ENCODE measurements at regions not wholly inside any gene's neighbourhood (a gene's known extent, or its start where the extent isn't known, plus 50 kb on each side); places are given as distances from the start of the nearest gene placed in this dataset.

DNA sequence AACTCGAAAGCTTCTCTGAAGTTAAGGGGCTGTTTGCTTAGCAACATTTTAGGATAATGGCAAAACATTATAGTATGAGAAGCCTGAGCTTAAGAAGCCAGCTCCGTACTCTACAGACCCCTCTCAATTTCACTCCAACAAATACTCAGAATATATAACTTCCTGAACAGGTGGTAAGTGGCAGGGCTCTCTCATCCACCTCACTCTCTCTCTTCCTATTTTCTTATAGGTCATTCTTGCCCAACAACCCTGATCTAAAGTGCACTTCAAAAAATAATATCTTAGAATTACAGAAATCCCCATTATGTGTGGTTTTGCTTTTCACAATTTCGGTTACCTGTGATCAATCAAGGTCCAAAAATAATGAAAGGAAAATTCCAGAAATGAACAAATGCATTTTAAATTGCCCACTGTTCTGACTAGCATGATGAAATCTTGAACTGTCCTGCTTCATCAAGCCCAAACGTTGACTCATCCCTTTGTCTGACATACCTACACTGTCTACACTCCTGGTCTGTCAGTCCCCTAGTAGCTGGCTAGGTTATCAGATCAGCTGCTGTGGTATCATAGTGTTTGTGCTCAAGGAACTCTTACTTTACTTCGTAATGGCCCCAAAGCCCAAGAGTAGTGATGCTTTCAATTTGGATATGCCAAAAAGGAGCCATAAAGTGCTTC is 122.8 kb upstream of the COL5A2 start:
- intact Hi-C loops (cut with DNase I; ENCODE audit: low total_unique reads) (no loop called here), in situ Hi-C loops (cut with MboI; ENCODE audit: low sequenced_read_pairs in 4 of 4) (no loop called here)
- no peak for TF ChIP-seq POLR2A (IDR thresholded peaks at IDR 0.05)
- TF ChIP-seq, protein P1, sequence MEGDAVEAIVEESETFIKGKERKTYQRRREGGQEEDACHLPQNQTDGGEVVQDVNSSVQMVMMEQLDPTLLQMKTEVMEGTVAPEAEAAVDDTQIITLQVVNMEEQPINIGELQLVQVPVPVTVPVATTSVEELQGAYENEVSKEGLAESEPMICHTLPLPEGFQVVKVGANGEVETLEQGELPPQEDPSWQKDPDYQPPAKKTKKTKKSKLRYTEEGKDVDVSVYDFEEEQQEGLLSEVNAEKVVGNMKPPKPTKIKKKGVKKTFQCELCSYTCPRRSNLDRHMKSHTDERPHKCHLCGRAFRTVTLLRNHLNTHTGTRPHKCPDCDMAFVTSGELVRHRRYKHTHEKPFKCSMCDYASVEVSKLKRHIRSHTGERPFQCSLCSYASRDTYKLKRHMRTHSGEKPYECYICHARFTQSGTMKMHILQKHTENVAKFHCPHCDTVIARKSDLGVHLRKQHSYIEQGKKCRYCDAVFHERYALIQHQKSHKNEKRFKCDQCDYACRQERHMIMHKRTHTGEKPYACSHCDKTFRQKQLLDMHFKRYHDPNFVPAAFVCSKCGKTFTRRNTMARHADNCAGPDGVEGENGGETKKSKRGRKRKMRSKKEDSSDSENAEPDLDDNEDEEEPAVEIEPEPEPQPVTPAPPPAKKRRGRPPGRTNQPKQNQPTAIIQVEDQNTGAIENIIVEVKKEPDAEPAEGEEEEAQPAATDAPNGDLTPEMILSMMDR (IDR thresholded peaks at IDR 0.05 in 4 of 5, conservative IDR thresholded peaks at IDR 0.05 in 1 of 5): no peak
- Histone ChIP-seq H3K4me3 (no peak overlapping the region), H3K4me1 (no peaks in the 10 kb centered on the region), H3K36me3 (no peaks in the 10 kb centered on the region), H3K9me3 (no peaks in the 10 kb centered on the region), H3K27ac (no peak overlapping the region), H3K27me3 (no peaks in the 10 kb centered on the region)
- DNase-seq (no peak), ATAC-seq (no peak)

DNA sequence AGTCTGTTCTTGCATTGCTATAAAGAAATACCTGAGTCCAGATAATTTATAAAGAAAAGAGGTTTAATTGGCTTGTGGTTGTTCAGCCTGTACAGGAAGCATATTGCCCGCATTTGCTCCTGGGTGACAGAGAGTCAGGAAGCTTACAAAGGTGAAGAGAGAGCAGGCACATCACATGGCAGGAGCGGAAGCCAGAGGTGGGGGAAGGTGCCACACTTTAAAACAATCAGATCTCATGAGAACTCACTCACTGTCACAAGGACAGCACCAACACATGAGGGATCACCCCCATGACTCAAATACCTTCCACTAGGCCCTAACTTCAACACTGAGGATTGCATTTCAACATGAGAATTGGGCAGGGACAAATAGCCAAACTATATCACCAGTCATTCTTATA is 124.8 kb upstream of the COL5A2 start:
- intact Hi-C loops (cut with DNase I; ENCODE audit: low total_unique reads) (no loop called here), in situ Hi-C loops (cut with MboI; ENCODE audit: low sequenced_read_pairs in 4 of 4) (no loop called here)
- Histone ChIP-seq H3K27me3 (no peaks in the 10 kb centered on the region), H3K9me3 (no peaks in the 10 kb centered on the region), H3K36me3 (no peaks in the 10 kb centered on the region), H3K4me3 (no peak overlapping the region), H3K4me1 (no peaks in the 10 kb centered on the region), H3K27ac (no peak overlapping the region)
- no peak for ATAC-seq
- DNase-seq: no peak
- TF ChIP-seq, protein P1 (IDR thresholded peaks at IDR 0.05 in 4 of 5, conservative IDR thresholded peaks at IDR 0.05 in 1 of 5): no peak
- TF ChIP-seq POLR2A (IDR thresholded peaks at IDR 0.05): no peak

DNA sequence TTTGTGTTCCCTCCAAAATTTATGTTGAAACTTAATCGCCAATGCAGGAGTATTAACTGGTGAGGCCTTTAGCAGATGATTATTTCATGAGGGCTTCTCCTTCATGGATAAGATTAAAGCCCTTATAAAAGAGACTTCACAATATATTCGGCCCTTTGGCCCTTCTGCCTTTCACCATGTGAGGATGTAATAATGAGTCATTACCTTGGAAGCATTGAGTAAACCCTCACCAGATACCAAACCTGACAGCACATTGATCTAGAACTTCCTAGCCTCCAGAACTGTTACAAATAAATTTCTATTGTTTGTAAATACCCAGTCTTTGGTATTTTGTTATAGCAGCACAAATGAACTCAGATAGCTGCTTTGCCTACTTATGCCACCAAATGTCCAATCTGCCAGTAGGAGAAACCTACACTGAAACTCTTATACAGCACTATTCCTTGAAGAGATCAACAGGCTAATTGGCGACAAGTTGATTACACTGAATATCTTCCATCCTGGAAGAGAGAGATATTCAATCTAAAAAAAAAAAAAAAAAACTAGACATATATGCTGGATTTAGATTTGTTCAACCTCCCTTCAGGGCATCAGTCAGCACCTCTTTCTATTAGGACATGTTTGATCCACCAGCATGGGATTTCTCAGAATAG is 125.9 kb upstream of the COL5A2 start:
- no peak for DNase-seq
- Histone ChIP-seq H3K9me3 (no peaks in the 10 kb centered on the region), H3K27ac (no peak overlapping the region), H3K36me3 (no peaks in the 10 kb centered on the region), H3K4me1 (no peaks in the 10 kb centered on the region), H3K27me3 (no peaks in the 10 kb centered on the region), H3K4me3 (no peak overlapping the region)
- intact Hi-C loops (cut with DNase I; ENCODE audit: low total_unique reads) (no loop called here), in situ Hi-C loops (cut with MboI; ENCODE audit: low sequenced_read_pairs in 4 of 4) (no loop called here)
- TF ChIP-seq, protein P1 (IDR thresholded peaks at IDR 0.05 in 4 of 5, conservative IDR thresholded peaks at IDR 0.05 in 1 of 5): no peak
- no peak for TF ChIP-seq POLR2A (IDR thresholded peaks at IDR 0.05)
- no peak for ATAC-seq

DNA sequence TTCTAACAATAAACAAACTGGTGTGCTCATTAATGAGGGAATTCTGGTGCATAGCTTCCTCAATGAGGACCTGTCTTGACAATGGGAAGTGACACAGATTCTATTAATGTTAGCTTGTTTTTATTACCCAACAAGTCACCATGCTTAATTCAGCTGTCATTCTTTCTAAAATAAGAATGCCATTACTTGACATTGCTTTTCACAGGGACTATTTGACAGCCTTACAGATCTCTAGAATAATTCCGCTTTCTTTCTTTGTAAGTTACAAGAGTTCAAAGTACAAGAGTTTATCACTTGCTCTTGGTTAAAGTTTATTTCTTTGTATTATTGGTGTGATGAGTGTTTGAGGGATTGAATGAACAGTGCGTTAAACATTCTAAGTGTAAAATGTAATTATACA is 127.0 kb upstream of the COL5A2 start:
- in situ Hi-C loops (cut with MboI; ENCODE audit: low sequenced_read_pairs in 4 of 4) (no loop called here), intact Hi-C loops (cut with DNase I; ENCODE audit: low total_unique reads) (no loop called here)
- no peaks in the 10 kb centered on the region for H3K36me3 ChIP-seq
- H3K4me3 ChIP-seq: no peak overlapping the region
- DNase-seq (no peak), ATAC-seq (no peak)
- H3K9me3 ChIP-seq: no peaks in the 10 kb centered on the region
- H3K4me1 ChIP-seq: no peaks in the 10 kb centered on the region
- no peak for TF ChIP-seq POLR2A (IDR thresholded peaks at IDR 0.05)
- TF ChIP-seq, protein P1 (IDR thresholded peaks at IDR 0.05 in 4 of 5, conservative IDR thresholded peaks at IDR 0.05 in 1 of 5): no peak
- H3K27ac ChIP-seq: no peak overlapping the region
- H3K27me3 ChIP-seq: no peaks in the 10 kb centered on the region

All from gastrocnemius medialis (tissue), 4 donors.